ENCODE measurements at regions not wholly inside any gene's neighbourhood (a gene's known extent, or its start where the extent isn't known, plus 50 kb on each side); places are given as distances from the start of the nearest gene placed in this dataset.

GRCh38 chrX:87805829-87806490, 288.4 kb downstream of the KLHL4 start:
- H3K4me3 Mint-ChIP-seq (ENCODE audit: unreplicated experiment), result no peak overlapping the region
- TF ChIP-seq EZH2 (IDR thresholded peaks at IDR 0.05; ENCODE audit: insufficient read depth, low read length), result no peak

DNA sequence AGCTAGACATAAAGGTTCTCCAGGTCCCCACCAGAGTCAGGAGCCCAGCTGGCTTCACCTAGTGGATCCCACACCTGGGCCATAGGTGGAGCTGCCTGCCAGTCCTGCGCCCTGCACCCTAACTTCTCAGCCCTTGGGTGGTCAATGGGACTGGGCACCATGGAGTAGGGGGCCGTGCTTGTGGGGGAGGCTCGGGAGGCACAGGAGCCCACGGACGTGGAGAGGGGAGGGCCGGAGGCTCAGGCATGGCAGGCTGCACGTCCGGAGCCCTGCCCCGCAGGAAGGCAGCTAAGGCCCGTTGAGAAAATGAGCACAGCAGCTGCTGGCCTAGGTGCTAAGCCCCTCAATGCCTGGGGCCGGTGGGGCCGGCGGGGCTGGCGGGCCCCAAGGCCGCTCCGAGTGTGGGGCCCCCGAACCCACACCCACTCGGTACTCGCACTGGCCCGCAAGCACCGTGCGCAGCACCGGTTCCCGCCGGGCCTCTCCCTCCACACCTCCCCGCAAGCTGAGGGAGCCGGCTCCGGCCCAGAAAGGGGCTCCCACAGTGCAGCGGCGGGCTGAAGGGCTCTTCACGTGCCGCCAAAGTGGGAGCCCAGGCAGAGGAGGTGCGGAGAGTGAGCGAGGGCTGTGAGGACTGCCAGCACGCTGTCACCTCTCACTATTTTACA, 291.1 kb downstream of the KLHL4 start:
- no peak overlapping the region for H2AFZ ChIP-seq (ENCODE audit: low read depth, low read length)
- H3K79me2 ChIP-seq (ENCODE audit: insufficient read depth, low read length), result no peaks in the 10 kb centered on the region
- no peaks in the 10 kb centered on the region for H3K36me3 ChIP-seq (ENCODE audit: insufficient read depth, low read length)
- H3K4me2 ChIP-seq (ENCODE audit: low read length), result no peak overlapping the region
- Mint-ChIP-seq H3K27me3 (ENCODE audit: low read depth, unreplicated experiment) (no peaks in the 10 kb centered on the region), H3K27ac (ENCODE audit: unreplicated experiment) (no peak overlapping the region), H3K4me1 (ENCODE audit: low read depth, unreplicated experiment) (peaks cover 4% of the 10 kb centered on the region), H3K9me3 (ENCODE audit: unreplicated experiment) (no peaks in the 10 kb centered on the region), H3K4me3 (ENCODE audit: unreplicated experiment) (no peak overlapping the region), H3K36me3 (ENCODE audit: low read depth, unreplicated experiment) (no peaks in the 10 kb centered on the region)
- no peak overlapping the region for H3K9ac ChIP-seq (ENCODE audit: low read length)
- FAIRE-seq (no peak), DNase-seq (ENCODE audit: low read depth) (no peak)
- H3K27ac ChIP-seq (ENCODE audit: low read depth, low read length), result no peak overlapping the region
- no peak overlapping the region for H3K4me3 ChIP-seq (ENCODE audit: insufficient read depth, low read depth, low read length)
- H3K27me3 ChIP-seq (ENCODE audit: insufficient read depth, low read length), result no peaks in the 10 kb centered on the region
- H3K4me1 ChIP-seq (ENCODE audit: insufficient read depth, low read length), result no peaks in the 10 kb centered on the region
- TF ChIP-seq CTCF (IDR thresholded peaks at IDR 0.05; ENCODE audit: insufficient read depth, low read depth, low read length) (no peak), EZH2 (IDR thresholded peaks at IDR 0.05; ENCODE audit: insufficient read depth, low read length) (no peak)
- no peaks in the 10 kb centered on the region for H4K20me1 ChIP-seq (ENCODE audit: insufficient read depth, low read length)
- no peaks in the 10 kb centered on the region for H3K9me3 ChIP-seq (ENCODE audit: insufficient read depth, low read depth, low read length)

More at GRCh38 chrX:87805829-87806490, 288.4 kb downstream of the KLHL4 start:
- H3K4me1 ChIP-seq (ENCODE audit: insufficient read depth, low read length), result no peaks in the 10 kb centered on the region
- H3K4me3 ChIP-seq (ENCODE audit: insufficient read depth, low read depth, low read length), result no peak overlapping the region
- H3K4me2 ChIP-seq (ENCODE audit: low read length), result no peak overlapping the region
- no peaks in the 10 kb centered on the region for H3K27me3 ChIP-seq (ENCODE audit: insufficient read depth, low read length)
- H3K27me3 Mint-ChIP-seq (ENCODE audit: low read depth, unreplicated experiment), result no peaks in the 10 kb centered on the region
- no peak overlapping the region for H3K9ac ChIP-seq (ENCODE audit: low read length)
- DNase-seq (ENCODE audit: low read depth) (peak; percentile 22), FAIRE-seq (no peak)
- no peaks in the 10 kb centered on the region for H3K36me3 ChIP-seq (ENCODE audit: insufficient read depth, low read length)
- H3K79me2 ChIP-seq (ENCODE audit: insufficient read depth, low read length), result no peaks in the 10 kb centered on the region
- no peaks in the 10 kb centered on the region for H3K9me3 ChIP-seq (ENCODE audit: insufficient read depth, low read depth, low read length)
- H3K27ac Mint-ChIP-seq (ENCODE audit: unreplicated experiment), result no peak overlapping the region
- H4K20me1 ChIP-seq (ENCODE audit: insufficient read depth, low read length), result no peaks in the 10 kb centered on the region
- H3K9me3 Mint-ChIP-seq (ENCODE audit: unreplicated experiment), result no peaks in the 10 kb centered on the region
- no peak overlapping the region for H2AFZ ChIP-seq (ENCODE audit: low read depth, low read length)
- H3K36me3 Mint-ChIP-seq (ENCODE audit: low read depth, unreplicated experiment), result no peaks in the 10 kb centered on the region
- H3K4me1 Mint-ChIP-seq (ENCODE audit: low read depth, unreplicated experiment), result no peaks in the 10 kb centered on the region
- H3K27ac ChIP-seq (ENCODE audit: low read depth, low read length), result no peak overlapping the region

DNA sequence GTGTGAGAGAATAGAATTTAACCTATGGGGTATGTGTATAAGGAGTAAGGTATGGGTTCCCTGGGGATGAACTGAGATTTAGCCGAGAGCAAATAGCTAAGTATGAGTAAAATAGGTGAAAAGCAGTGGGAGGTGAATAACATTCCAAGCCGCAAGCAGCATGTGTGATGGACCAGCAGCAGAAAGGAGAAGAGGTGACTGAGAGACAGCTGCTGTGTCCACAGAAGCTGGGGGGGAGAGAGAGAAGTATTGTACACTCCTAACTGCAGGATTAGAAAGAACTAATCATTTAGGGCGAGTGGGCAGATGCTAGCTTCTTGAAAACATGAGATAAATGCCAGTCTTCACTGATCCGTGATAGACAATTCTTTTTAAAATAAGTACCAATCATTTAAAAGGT, 296.0 kb downstream of the KLHL4 start:
- no peak for FAIRE-seq

More for the DNA sequence above, 296.0 kb downstream of the KLHL4 start:
- no peak overlapping the region for H3K27ac Mint-ChIP-seq (ENCODE audit: unreplicated experiment)
- H3K4me1 Mint-ChIP-seq (ENCODE audit: low read depth, unreplicated experiment), result peaks cover 5% of the 10 kb centered on the region
- Histone ChIP-seq H3K79me2 (ENCODE audit: insufficient read depth, low read length) (no peaks in the 10 kb centered on the region), H3K9me3 (ENCODE audit: insufficient read depth, low read depth, low read length) (no peaks in the 10 kb centered on the region), H3K4me3 (ENCODE audit: insufficient read depth, low read depth, low read length) (no peak overlapping the region), H3K27me3 (ENCODE audit: insufficient read depth, low read length) (no peaks in the 10 kb centered on the region), H2AFZ (ENCODE audit: low read depth, low read length) (no peak overlapping the region), H4K20me1 (ENCODE audit: insufficient read depth, low read length) (no peaks in the 10 kb centered on the region), H3K36me3 (ENCODE audit: insufficient read depth, low read length) (no peaks in the 10 kb centered on the region), H3K9ac (ENCODE audit: low read length) (no peak overlapping the region), H3K4me1 (ENCODE audit: insufficient read depth, low read length) (no peaks in the 10 kb centered on the region), H3K27ac (ENCODE audit: low read depth, low read length) (no peak overlapping the region), H3K4me2 (ENCODE audit: low read length) (no peak overlapping the region)
- H3K9me3 Mint-ChIP-seq (ENCODE audit: unreplicated experiment), result no peaks in the 10 kb centered on the region
- no peaks in the 10 kb centered on the region for H3K27me3 Mint-ChIP-seq (ENCODE audit: low read depth, unreplicated experiment)
- no peaks in the 10 kb centered on the region for H3K36me3 Mint-ChIP-seq (ENCODE audit: low read depth, unreplicated experiment)
- DNase-seq (ENCODE audit: low read depth), result no peak
- no peak for TF ChIP-seq CTCF (IDR thresholded peaks at IDR 0.05; ENCODE audit: insufficient read depth, low read depth, low read length)
- no peak for TF ChIP-seq EZH2 (IDR thresholded peaks at IDR 0.05; ENCODE audit: insufficient read depth, low read length)
- H3K4me3 Mint-ChIP-seq (ENCODE audit: unreplicated experiment), result no peak overlapping the region

Measured in astrocyte (in vitro differentiated cells and primary cell).